Brain pericyte (primary cell): ENCODE measurements at regions not wholly inside any gene's neighbourhood (a gene's known extent, or its start where the extent isn't known, plus 50 kb on each side); places are given as distances from the start of the nearest gene placed in this dataset.

Experiments used
- DNase-seq: peaks from one replicate; pipeline ENCODE4 v3.0.0-alpha.2; 2012; ENCODE audit warnings: low read depth, low spot score

- DNase-seq = no peak
These were observed 134.6 kb upstream of the IRX3 start for GRCh38 chr16:54421220-54421619.

DNA sequence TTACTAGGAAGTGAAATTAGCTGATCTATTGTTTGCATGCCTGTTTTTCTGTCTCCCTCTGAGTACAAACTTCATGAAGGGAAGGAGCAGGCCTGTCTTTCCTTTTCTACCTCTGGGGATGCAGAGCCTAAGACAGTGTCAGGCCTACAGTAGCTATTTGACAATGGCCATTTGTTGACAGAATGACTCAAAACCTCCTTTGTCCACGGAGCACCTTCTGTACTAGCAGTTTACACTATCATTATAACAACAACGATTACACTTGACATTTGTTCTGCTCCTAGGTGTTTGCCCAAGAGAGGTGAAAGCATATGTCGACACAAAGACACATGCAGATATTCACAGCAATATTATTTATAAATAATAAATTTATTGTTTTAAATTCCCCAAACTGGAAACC is 132.3 kb upstream of the IRX3 start:
- no peak for DNase-seq

DNA sequence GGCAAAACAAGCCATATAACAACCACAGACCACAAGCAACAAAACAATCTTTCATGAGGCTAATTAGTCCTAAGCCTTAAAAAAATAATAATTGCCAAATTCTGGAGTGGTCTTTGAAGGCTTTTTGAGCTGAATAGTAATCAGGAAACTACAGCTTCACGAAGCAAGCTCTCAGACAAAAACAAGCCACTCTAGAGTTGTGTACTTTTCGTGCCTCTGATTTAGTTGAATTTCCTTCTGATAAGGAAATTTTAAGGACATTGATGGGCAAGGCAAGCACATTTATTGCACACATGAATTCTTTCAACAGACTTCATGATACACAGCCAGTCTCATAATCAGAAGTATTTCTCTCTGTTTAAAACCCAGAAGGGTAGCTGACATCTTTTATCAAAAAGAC is 130.8 kb upstream of the IRX3 start:
- no peak for DNase-seq

DNA sequence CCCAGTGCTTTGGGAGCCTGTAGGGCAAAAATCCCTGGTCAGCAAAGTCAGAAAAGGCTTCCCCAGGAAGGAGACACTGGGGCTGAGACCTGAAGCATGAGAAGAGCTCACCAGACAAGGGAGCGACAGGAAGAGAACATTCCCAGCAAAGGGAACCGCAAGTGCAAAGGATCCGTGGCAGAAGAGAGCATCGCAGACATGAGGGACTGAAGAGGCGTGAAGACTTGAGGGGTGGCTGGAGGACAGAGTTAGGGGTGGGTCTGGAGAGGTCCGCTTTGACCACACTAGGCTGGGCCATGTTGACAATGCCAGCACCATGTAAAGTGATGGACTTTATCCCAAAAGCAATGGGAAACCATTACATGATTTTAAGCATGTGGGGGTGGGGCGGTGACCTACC is 128.1 kb upstream of the IRX3 start:
- no peak for DNase-seq

DNA sequence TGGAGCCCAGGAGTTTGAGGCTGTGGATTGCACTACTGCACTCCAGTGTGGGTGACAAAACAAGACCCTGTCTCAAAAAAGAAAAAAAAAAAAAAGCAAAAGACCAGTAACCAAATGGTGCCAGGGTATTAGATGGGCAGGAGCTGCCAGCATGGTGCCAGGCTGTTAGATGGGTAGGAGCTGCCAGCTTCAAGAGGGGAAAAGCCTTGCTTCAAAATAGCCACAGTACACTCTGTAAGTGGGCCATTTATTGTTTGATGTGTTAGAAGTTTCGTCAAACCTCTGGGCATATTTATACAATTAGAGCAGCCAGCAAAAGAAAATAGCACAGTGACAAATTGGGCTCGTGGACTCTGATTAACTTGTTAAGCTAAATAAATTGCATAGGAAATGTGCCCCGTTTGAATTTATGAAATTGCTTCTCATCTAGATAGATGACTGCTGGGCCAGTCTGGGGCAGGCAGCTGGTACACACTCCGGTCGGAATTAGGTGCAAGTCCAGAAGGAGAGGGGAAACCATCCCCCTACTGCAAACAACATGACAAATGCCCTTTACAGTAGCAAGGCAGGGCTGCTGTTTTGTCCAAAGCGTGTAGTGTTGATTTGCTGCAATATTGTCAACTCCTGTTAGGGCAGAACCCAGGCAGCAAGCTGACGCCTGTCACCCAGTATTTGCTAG is 126.3 kb upstream of the IRX3 start:
- DNase-seq = no peak

- DNase-seq = no peak
These were observed 125.5 kb upstream of the IRX3 start for GRCh38 chr16:54412037-54412436.

GRCh38 chr16:54411544-54411943 is 125.0 kb upstream of the IRX3 start:
- no peak for DNase-seq

DNA sequence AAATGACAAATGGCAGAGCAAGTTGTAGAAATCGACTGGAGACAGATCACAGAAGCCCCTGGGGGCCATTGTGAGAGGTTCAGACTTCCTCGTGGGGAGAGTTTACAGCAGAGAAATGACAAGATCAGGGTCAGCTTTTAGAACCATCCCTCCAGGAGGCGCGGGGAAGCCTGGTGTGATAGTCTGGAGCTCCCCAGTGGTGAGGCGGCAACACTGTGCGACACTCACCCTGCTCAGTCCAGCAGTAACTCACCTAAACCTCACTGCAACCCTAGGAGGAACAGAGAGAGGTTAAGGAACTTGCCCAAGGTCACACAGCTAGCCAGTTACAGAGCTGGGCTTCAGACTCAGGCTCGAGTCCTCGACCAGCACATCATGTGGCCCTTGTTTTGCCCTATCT is 123.4 kb upstream of the IRX3 start:
- no peak for DNase-seq

DNA sequence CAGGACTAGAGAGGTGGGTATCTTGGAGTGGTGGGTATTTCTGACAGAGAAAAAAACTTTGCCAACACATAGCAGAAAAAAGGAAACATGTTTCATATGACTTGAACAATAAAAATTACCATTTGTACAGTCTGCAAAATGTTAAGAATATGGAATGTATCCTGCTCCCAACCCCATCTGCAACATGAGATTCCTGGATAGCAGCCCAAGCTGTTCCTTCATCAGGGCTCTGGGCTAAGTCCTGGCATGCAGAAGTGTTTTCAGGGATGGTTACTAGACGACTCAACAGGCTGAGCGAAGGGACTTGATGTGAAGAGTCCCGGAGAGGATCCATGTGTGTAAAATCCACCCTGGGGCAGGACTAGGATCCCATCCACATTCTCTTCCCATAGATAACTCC is 121.0 kb upstream of the IRX3 start:
- DNase-seq = no peak

DNA sequence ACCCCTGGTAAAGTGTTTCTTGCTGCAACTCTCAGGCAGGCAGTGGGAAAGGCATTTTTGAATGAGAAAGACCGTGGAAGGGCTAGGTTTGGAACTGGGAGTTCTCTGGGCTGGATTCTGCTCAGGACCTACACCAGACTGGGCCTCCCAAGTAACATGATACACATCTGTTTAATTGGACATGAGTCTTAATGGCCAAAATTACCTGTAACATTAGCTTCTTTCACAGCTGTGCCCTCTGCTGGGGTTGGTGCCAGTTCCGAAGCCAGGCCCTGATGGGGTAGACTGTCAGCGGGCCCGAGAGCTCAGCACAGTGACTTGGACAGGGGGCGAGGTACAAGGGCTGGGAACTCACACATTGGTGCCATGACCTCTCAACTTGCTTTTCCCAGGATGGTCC is 118.9 kb upstream of the IRX3 start:
- no peak for DNase-seq

DNA sequence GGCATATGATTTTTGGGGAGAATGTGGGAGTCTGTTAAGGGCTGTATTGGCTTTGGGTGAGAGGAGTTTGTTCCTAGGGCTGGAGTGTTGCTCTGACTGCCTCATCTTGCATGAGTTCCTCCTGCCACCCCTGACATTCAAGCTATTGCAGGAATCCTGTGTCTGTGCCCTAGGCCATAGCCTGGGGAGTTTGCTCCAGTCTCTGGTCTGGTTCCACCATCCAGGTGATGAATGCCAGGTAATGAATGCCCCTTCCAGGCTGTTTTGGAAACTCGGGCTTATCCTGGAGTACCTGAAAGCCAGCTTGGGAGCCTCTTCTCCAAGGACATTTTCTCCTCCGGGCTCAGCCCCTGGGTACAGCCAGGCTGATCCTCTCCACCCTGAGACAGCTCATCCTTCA is 117.0 kb upstream of the IRX3 start:
- DNase-seq = no peak

DNA sequence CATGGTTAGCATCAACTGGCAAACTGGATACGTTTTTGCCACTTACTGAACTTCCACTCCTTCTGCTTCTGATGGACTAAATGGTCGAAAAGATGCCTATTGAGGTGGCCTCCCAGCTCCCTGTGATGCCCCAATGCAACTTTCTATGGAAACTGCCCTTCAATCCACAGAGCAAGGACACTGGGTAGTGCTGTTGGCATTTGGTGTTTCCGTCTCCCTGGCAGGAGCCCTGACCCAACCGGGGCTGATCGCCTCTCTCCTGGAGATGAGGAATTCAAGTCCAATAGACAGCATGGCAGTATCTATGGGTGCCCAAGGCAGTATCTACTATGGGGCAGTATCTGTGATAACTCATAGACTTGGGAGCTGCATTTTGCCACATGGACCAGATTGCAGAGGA is 116.3 kb upstream of the IRX3 start:
- DNase-seq = no peak

GRCh38 chr16:54402270-54402669 is 115.7 kb upstream of the IRX3 start:
- DNase-seq = no peak

DNA sequence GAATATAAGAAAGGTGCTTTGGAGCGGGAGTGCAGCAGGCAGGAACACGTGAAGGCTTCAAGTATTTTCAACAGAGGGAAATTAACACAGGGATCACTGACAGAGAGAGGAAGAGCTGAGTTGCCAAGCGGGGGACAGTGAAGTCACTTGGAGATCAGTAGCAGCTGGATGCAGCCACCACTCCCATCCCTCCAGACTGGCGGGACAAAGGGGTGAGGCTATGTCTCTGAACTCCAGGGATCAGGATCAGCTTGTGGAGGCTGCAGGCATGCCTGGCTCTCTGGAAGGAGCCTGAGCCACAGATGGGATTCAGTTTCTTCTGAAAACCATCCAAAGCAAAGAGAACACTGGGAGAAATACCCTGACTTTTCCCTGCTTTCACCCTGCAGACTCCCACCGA is 113.7 kb upstream of the IRX3 start:
- DNase-seq = no peak

GRCh38 chr16:54398986-54399385 is 112.4 kb upstream of the IRX3 start:
- DNase-seq = no peak

DNA sequence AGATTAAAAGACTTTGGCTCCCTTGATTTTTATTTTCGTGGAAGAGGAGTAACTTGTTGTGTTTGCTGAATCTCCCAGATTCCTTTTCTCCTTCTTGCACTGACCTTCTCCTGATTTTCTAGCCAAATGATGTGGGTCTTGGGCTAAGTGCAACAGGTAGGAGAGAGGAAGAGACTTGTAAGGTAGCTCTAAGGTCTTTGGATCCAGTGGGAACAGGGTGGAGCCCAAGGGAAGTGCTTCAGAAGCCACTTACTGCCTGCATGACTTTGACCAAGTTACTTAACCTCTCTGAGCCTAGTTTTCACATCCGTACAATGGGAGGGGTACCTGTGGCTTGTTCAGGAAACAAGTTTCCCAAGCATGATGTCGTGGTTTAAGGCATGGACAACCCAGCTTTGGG is 111.3 kb upstream of the IRX3 start:
- DNase-seq = no peak

- DNase-seq = no peak
These were observed 110.7 kb upstream of the IRX3 start for GRCh38 chr16:54397190-54397835.

GRCh38 chr16:54389836-54390494 is 103.4 kb upstream of the IRX3 start:
- no peak for DNase-seq

DNA sequence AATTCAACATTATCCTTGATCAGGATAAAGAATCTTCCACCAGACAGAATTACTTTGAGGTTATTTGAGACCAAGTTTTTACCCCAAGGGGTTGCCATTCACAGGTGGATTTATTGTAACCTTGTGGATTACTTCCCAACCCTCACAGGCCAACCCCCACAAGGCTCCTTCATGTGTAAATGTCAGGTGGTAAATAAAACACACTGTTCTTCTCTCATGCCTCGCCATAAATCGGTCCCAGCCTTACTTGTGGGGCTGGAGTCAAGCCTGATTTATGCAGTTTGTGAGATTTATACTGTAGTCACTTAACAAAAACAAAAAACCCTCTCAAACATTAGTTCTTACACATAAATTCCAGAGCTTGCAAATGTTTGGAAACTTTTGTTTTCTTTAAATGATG is 98.6 kb upstream of the IRX3 start:
- no peak for DNase-seq

DNA sequence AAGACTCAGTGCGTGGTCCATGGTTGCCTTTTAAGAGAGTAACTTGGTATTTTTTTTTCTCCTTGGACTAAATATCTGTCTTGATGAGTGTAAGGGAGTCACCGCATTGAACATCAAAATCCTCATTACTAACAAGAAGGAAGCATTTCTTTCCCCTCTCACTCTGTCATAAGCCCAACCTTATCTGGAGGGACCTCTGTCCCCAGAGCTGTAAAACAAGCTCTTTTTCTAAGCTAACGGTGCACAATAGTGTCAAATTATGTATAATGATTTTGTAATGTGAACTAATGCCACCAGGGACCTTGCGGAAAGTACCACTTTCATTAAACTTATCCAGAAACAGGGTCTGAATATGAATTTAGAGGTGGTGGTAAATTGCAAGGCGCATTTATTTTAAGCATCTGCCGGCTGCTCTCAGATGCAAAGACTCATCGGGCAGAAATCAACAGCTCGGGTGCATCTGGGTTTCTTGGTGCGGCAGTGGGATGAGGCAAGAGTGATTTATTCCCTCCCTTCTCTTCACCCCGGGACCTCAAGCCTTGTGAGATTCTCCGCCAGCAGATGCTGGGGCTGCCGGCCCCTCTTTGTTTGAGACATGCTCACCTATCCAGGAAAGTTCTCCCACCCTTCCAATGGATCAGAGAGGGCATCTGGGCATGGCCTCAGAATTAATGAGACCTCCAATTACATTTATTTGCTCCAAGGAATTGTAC is 95.2 kb upstream of the IRX3 start:
- no peak for DNase-seq

DNA sequence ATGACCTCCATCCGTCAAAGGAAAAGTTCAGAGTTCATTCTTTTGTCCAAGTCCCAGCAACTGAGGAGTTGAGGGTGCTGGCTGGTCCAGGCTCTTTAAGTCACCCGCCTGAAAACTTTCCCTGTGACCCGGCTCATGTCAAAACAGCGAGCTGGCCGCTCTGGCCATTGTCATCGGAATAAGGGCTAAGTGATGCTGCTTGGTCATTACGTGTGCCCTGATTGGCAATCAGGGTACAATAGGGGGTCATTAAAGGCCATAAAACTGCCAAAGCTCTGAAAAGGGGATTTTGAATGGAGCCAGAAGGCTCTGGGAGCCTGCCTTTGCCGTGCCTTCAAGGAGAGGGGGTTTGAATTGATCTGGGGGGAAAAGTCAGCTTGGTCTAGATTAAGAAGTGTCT is 88.5 kb upstream of the IRX3 start:
- DNase-seq = no peak
